LNCaP clone FGC (cell line): ENCODE measurements at regions not wholly inside any gene's neighbourhood (a gene's known extent, or its start where the extent isn't known, plus 50 kb on each side); places are given as distances from the start of the nearest gene placed in this dataset.
"Not testable (repeated sequence)": the region's sequence is repeated elsewhere in the genome, so short reads cannot be mapped to it uniquely, and the experiment has no call there.

Source experiments
- DNase-seq: peaks from one replicate; pipeline ENCODE4 v3.0.0-alpha.2; 2011; ENCODE audit warnings: low read depth
- H3K4me3 ChIP-seq: 2 replicates; pipeline ENCODE4 v1.5.1; 2011; ENCODE audit warnings: mild to moderate bottlenecking, low read depth, low read length, control low read depth
- TF ChIP-seq, protein P1 (sequence below): IDR thresholded peaks from 2 replicates; pipeline ENCODE4 v1.5.1; 2012; ENCODE audit warnings: mild to moderate bottlenecking; ENCODE audit not compliant: control insufficient read depth, insufficient read depth; ENCODE audit errors: extremely low read depth

GRCh38 chr7:89687211-89687610 is 467.1 kb upstream of the STEAP1 start:
- TF ChIP-seq, protein P1, sequence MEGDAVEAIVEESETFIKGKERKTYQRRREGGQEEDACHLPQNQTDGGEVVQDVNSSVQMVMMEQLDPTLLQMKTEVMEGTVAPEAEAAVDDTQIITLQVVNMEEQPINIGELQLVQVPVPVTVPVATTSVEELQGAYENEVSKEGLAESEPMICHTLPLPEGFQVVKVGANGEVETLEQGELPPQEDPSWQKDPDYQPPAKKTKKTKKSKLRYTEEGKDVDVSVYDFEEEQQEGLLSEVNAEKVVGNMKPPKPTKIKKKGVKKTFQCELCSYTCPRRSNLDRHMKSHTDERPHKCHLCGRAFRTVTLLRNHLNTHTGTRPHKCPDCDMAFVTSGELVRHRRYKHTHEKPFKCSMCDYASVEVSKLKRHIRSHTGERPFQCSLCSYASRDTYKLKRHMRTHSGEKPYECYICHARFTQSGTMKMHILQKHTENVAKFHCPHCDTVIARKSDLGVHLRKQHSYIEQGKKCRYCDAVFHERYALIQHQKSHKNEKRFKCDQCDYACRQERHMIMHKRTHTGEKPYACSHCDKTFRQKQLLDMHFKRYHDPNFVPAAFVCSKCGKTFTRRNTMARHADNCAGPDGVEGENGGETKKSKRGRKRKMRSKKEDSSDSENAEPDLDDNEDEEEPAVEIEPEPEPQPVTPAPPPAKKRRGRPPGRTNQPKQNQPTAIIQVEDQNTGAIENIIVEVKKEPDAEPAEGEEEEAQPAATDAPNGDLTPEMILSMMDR = no peak
- no peak for DNase-seq
- H3K4me3 ChIP-seq = no peak overlapping the region

DNA sequence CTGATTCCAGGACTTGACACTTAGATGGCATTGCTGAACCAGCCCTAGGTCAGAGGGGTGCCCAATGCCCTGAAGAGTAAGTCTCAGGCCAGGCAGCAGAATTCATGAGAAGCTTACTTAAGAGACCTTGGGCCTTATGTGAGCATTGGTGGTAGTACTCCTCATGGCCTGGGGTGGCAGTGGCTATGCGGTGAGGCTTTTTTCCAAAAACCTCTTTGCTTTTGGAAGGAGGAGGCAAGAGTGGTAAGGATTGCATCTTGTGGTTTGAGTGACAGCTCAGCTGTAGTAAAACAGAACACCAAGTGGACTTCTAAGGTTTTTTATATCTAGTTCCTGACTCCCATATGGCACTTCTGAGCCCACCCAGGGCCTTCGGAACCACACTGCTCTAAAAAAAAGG is 459.0 kb upstream of the STEAP1 start:
- TF ChIP-seq, protein P1 = no peak
- no peak overlapping the region for H3K4me3 ChIP-seq
- DNase-seq = no peak

DNA sequence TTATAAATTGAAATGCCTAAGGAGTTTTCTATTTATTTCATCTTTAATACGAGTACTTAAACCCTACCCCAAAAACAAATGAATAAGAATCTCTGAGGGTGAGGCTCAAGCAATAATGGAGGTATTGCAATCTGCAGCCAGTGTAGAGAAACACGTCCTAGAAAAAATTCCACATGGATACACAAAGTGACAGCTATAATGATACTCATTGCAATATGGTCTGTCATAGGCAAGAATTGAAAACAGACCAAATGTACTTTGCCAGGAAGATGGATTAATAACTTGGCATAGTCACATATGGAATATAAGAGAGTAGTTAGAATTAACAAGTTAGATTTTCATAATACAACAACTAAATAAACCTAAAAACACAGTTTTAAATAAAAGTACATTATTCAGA is 440.1 kb upstream of the STEAP1 start:
- DNase-seq = no peak
- TF ChIP-seq, protein P1 = no peak
- no peak overlapping the region for H3K4me3 ChIP-seq

DNA sequence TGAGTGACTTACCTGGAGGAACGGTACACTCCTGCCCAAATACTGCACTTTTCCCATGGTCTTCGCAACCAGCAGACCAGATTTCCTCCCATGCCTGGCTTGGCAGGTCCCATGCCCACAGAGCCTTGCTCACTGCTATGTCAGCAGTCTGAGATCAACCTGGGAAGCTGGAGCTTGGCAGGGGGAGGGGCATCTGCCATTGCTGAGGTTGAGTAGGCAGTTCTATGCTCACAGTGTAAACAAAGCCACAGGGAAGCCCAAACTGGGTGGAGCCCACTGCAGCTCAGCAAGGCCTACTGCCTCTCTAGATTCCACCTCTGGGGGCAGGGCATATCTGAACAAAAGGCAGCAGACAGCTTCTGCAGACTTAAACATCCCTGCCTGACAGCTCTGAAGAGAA is 435.3 kb upstream of the STEAP1 start:
- not testable (repeated sequence) for DNase-seq, H3K4me3 ChIP-seq

GRCh38 chr7:89728481-89728880 is 425.8 kb upstream of the STEAP1 start:
- no peak overlapping the region for H3K4me3 ChIP-seq
- DNase-seq = no peak
- TF ChIP-seq, protein P1 = no peak

- TF ChIP-seq, protein P1 = no peak
- H3K4me3 ChIP-seq = no peak overlapping the region
- DNase-seq = no peak
These were observed 422.4 kb upstream of the STEAP1 start for GRCh38 chr7:89731751-89732445.

DNA sequence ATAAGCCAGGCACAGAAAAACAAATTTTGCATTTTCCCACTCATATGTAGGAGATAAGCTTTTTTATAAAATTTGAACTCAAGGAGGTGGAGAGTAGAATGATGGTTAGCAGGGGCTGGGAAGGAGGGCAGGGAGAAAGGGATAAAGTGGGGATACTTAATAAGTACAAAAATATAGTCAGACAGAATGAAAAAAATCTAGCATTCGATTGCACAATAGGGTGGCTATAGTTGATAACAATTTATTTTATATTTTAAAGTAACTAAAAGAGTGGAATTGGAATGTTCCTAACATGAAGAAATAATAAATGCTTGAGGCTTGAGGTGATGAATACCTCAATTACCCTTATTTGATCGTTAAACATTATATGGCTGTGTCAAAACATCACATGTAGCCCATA is 415.7 kb upstream of the STEAP1 start:
- no peak for DNase-seq
- no peak overlapping the region for H3K4me3 ChIP-seq
- TF ChIP-seq, protein P1 = no peak

DNA sequence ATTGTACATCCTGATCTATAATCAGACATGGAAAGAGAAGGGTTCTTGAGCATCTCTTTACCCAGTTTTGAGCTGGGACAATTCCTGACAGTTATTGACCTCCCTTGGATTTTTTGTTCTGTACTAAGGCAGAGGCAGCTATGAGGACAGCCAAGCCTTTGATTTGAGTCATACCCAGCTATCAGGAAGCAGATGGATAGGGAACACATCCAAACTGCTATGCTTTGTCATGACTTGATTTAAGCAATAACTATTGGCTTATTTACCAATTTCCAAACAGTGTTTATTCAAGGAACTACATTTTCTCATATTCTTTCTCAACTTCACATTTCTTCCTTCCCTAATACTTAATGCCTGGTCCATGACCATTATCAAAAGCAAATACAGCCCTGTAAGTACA is 396.4 kb upstream of the STEAP1 start:
- no peak for DNase-seq
- TF ChIP-seq, protein P1 = no peak
- no peak overlapping the region for H3K4me3 ChIP-seq
